ENCODE measurements at regions not wholly inside any gene's neighbourhood (a gene's known extent, or its start where the extent isn't known, plus 50 kb on each side); places are given as distances from the start of the nearest gene placed in this dataset.

DNA sequence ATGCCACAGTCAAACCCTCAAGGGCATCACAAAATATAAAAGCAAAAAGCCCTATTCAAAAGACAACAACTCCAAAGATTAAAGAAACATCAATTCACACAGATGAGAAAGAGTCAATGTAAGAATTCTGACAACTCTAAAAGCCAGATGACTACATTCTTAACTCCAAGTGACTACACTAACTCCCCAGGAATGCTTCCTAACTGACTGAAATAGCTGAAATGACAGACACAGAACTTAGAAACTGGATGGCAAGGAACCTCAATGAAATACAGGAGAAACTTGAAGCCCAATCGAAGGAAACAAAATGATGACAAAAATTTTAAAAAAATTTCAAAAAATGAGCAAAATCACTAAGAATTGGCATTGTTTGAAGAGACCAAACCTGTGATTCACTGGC lies 1047.6 kb upstream of the PCDH10 start:
- Histone ChIP-seq H3K9me3 (ENCODE audit: control insufficient read depth, low read depth, low read length) (no peaks in the 10 kb centered on the region), H2BK120ac (ENCODE audit: low read depth, low read length, poor library complexity, severe bottlenecking) (no peak overlapping the region), H2AFZ (ENCODE audit: low read length) (no peak overlapping the region), H3K23ac (ENCODE audit: insufficient read length, low read depth, low read length) (no peak overlapping the region), H3K27me3 (ENCODE audit: insufficient read depth, low read length) (no peaks in the 10 kb centered on the region), H2BK20ac (ENCODE audit: low read depth, low read length, poor library complexity, severe bottlenecking) (no peak overlapping the region), H3K18ac (ENCODE audit: insufficient read length, low read depth, low read length) (no peak overlapping the region), H4K8ac (replicated peaks; ENCODE audit: insufficient read length, low read depth, low read length) (no peak overlapping the region), H2BK12ac (ENCODE audit: insufficient read length, low read depth, low read length) (no peak overlapping the region), H3T11ph (ENCODE audit: low read length) (no peak overlapping the region), H3K79me1 (ENCODE audit: insufficient read depth, low read depth, low read length, poor library complexity, severe bottlenecking) (no peaks in the 10 kb centered on the region), H3K4me1 (ENCODE audit: insufficient read depth, low read length) (no peaks in the 10 kb centered on the region), H2BK15ac (ENCODE audit: low read depth, low read length) (no peak overlapping the region), H3K4me2 (ENCODE audit: insufficient read depth, insufficient read length, low read length) (no peak overlapping the region), H4K5ac (ENCODE audit: insufficient read length, low read depth, low read length) (no peak overlapping the region), H2AK5ac (ENCODE audit: insufficient read length, low read length) (no peak overlapping the region), H3K4ac (ENCODE audit: low read depth, low read length) (no peak overlapping the region), H3K79me2 (ENCODE audit: insufficient read depth, low read length) (no peaks in the 10 kb centered on the region), H3K14ac (ENCODE audit: insufficient read depth, low read length) (no peak overlapping the region), H2BK5ac (ENCODE audit: insufficient read length, low read length) (no peak overlapping the region), H4K91ac (ENCODE audit: insufficient read length, low read depth, low read length) (no peak overlapping the region), H4K20me1 (ENCODE audit: control insufficient read depth, insufficient read depth, insufficient read length) (no peaks in the 10 kb centered on the region), H3K9ac (ENCODE audit: extremely low read depth, insufficient read length, low read length) (no peak overlapping the region), H3K23me2 (ENCODE audit: insufficient read length, low read depth, low read length, poor library complexity, severe bottlenecking) (no peaks in the 10 kb centered on the region), H3K27ac (ENCODE audit: insufficient read length, low read depth, low read length) (no peak overlapping the region), H3K56ac (ENCODE audit: insufficient read length, low read depth, low read length) (no peak overlapping the region)
- DNase-seq: no peak
- Mint-ChIP-seq H3K4me1 (no peaks in the 10 kb centered on the region), H3K9me3 (peaks cover 3 to 22% of the 10 kb centered on the region in 2 experiments; a peak in 4 of 5 replicates), H3K27ac (no peak overlapping the region), H3K27me3 (ENCODE audit: low read depth) (no peaks in the 10 kb centered on the region), H3K36me3 (ENCODE audit: insufficient read depth in 1 of 3, low read depth in 3 of 3) (peaks cover 4 to 23% (median 7%) of the 10 kb centered on the region in 3 experiments; a peak in 6 of 7 replicates), H3K4me3 (no peak overlapping the region)
- TF ChIP-seq, protein P1, sequence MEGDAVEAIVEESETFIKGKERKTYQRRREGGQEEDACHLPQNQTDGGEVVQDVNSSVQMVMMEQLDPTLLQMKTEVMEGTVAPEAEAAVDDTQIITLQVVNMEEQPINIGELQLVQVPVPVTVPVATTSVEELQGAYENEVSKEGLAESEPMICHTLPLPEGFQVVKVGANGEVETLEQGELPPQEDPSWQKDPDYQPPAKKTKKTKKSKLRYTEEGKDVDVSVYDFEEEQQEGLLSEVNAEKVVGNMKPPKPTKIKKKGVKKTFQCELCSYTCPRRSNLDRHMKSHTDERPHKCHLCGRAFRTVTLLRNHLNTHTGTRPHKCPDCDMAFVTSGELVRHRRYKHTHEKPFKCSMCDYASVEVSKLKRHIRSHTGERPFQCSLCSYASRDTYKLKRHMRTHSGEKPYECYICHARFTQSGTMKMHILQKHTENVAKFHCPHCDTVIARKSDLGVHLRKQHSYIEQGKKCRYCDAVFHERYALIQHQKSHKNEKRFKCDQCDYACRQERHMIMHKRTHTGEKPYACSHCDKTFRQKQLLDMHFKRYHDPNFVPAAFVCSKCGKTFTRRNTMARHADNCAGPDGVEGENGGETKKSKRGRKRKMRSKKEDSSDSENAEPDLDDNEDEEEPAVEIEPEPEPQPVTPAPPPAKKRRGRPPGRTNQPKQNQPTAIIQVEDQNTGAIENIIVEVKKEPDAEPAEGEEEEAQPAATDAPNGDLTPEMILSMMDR (conservative IDR thresholded peaks at IDR 0.05): no peak
- WGBS (ENCODE audit: extremely low coverage, insufficient read length, low lambda C conversion rate): no CpG with 5 or more reads among the region's 1 CpG
